HepG2 (cell line): ENCODE measurements at regions not wholly inside any gene's neighbourhood (a gene's known extent, or its start where the extent isn't known, plus 50 kb on each side); places are given as distances from the start of the nearest gene placed in this dataset.

Source experiments
- ATAC-seq: fragments of 200-7000 bp; cut with Tn5 transposase; 3 replicates; pipeline ENCODE4 v1.9.1; 2020; ENCODE audit warnings: mild to moderate bottlenecking, moderate library complexity
- BruUV-seq: library from RNA; stranded (reverse); fragments of 400-500 nt; replicated peaks from 2 replicates; lab custom pipeline; 2021; lab: Mats Ljungman, UMichigan
- CTCF ChIA-PET: fragments of 300-600 bp; formaldehyde crosslinking; extraction: SDS; loops from one replicate; lab custom pipeline; 2021; ENCODE audit warnings: low total read pairs, inconsistent platforms, low intra/inter-chr PET ratio; lab: Yijun Ruan, JAX
- POLR2A ChIA-PET: fragments of 350-600 bp; sonication (Branson Sonifier 250); formaldehyde crosslinking; loops from one replicate; lab custom pipeline; 2020; ENCODE audit warnings: antibody characterized with exemption, inconsistent platforms; lab: Yijun Ruan, JAX
- DNase-seq: peaks from one replicate; pipeline ENCODE4 v3.0.0-alpha.2; 2015; ENCODE audit warnings: low spot score
- FAIRE-seq: peaks from 3 replicates; lab custom pipeline; 2011; peaks lifted over from hg19 to GRCh38; lab: Jason Lieb, UNC
- H2AFZ ChIP-seq: one replicate; pipeline ENCODE4 v1.6.1; 2011; ENCODE audit warnings: low read length, inconsistent platforms
- H3K27ac ChIP-seq: fragments of 300-600 bp; 3 replicates; pipeline ENCODE4 v1.8.0; 2011; ENCODE audit warnings: mixed run types, mild to moderate bottlenecking, mixed read lengths, low read length, inconsistent platforms; ENCODE audit not compliant: insufficient read depth; ENCODE audit errors: extremely low read length
- H3K27me3 ChIP-seq, 2 experiments: fragments of 200-600 bp in 1 of 2; 2 replicates in 1 of 2; 3 replicates in 1 of 2; pipeline versions ENCODE4 v1.6.0 to v1.8.0; 2011; ENCODE audit warnings: low read length in 2 of 2, mild to moderate bottlenecking in 2 of 2, moderate library complexity in 2 of 2, inconsistent platforms in 1 of 2; ENCODE audit not compliant: insufficient read depth in 2 of 2, control insufficient read depth in 1 of 2
- H3K36me3 ChIP-seq, 2 experiments: fragments of 200-600 bp in 1 of 2; replicated peaks in 1 of 2; 2 replicates in 1 of 2; 3 replicates in 1 of 2; pipeline versions ENCODE4 v1.5.1 to v1.8.0; 2011; ENCODE audit warnings: low read length in 2 of 2, inconsistent platforms in 1 of 2; ENCODE audit not compliant: insufficient read depth in 2 of 2, control insufficient read depth in 1 of 2
- H3K4me1 ChIP-seq: 2 replicates; pipeline ENCODE4 v1.5.1; 2012; ENCODE audit warnings: low read length, inconsistent platforms; ENCODE audit not compliant: insufficient read depth
- H3K4me2 ChIP-seq: 2 replicates; pipeline ENCODE4 v1.6.0; 2011; ENCODE audit warnings: low read depth, low read length, inconsistent platforms
- H3K4me3 ChIP-seq, 3 experiments: fragments of 200-600 bp in 1 of 3; sonication (generic), shearing (Covaris generic) in 1 of 3; replicated peaks in 1 of 3; 2 replicates each; pipeline ENCODE4 v1.5.1; 2011 to 2016; ENCODE audit warnings: low read length in 3 of 3, inconsistent platforms in 2 of 3, low read depth in 2 of 3, mild to moderate bottlenecking in 2 of 3, control low read depth in 1 of 3, mixed read lengths in 1 of 3; ENCODE audit not compliant: insufficient read depth in 1 of 3
- H3K79me2 ChIP-seq: one replicate; pipeline ENCODE4 v1.6.1; 2011; ENCODE audit warnings: low read length, inconsistent platforms; ENCODE audit not compliant: insufficient read depth
- H3K9ac ChIP-seq: 2 replicates; pipeline ENCODE4 v1.6.0; 2011; ENCODE audit warnings: mild to moderate bottlenecking, low read depth, low read length, inconsistent platforms; ENCODE audit not compliant: insufficient read depth
- H3K9me3 ChIP-seq: 2 replicates; pipeline ENCODE4 v1.5.1; 2012; ENCODE audit warnings: mild to moderate bottlenecking, low read length
- H4K20me1 ChIP-seq: 2 replicates; pipeline ENCODE4 v1.6.0; 2011; ENCODE audit warnings: inconsistent platforms, mild to moderate bottlenecking, low read length, moderate library complexity; ENCODE audit not compliant: insufficient read depth
- HCFC1 ChIP-seq: fragments of 150-350 bp; IDR thresholded peaks from 2 replicates; pipeline ENCODE4 v1.6.1; 2014; ENCODE audit warnings: low read depth, low read length
- HHEX ChIP-seq: IDR thresholded peaks from 2 replicates; pipeline ENCODE4 v1.6.1; 2016; ENCODE audit warnings: control low read depth
- ISL2 ChIP-seq: sonication (generic); formaldehyde crosslinking; IDR thresholded peaks from 2 replicates; pipeline ENCODE4 v1.5.0; 2020; ENCODE audit warnings: missing genetic modification reagents
- JDP2 ChIP-seq: sonication (generic); formaldehyde crosslinking; IDR thresholded peaks from 2 replicates; pipeline ENCODE4 v1.8.1; 2022; ENCODE audit warnings: missing genetic modification reagents, borderline replicate concordance
- MAFK ChIP-seq, 2 experiments: IDR thresholded peaks in 1 of 2; conservative IDR thresholded peaks in 1 of 2; 2 replicates each; pipeline ENCODE4 v1.6.1; 2011; ENCODE audit warnings: improper control_type of control experiment in 2 of 2, low read length in 2 of 2
- MBD4 ChIP-seq: IDR thresholded peaks from 2 replicates; pipeline ENCODE4 v1.6.1; 2012; ENCODE audit warnings: low read length, inconsistent platforms, borderline replicate concordance
- MTF1 ChIP-seq: sonication (generic); formaldehyde crosslinking; IDR thresholded peaks from 2 replicates; pipeline ENCODE4 v1.5.0; 2020; ENCODE audit warnings: missing genetic modification reagents
- SMC3 ChIP-seq: IDR thresholded peaks from 2 replicates; pipeline ENCODE4 v1.6.1; 2011; ENCODE audit warnings: low read length, improper control_type of control experiment
- ZMYM3 ChIP-seq: sonication (generic); formaldehyde crosslinking; IDR thresholded peaks from 2 replicates; pipeline ENCODE4 v1.5.1; 2020; ENCODE audit warnings: mild to moderate bottlenecking, missing genetic modification reagents
- ZNF367 ChIP-seq: sonication (generic); formaldehyde crosslinking; IDR thresholded peaks from 2 replicates; pipeline ENCODE4 v1.4.0; 2020; ENCODE audit warnings: missing genetic modification reagents, borderline replicate concordance
- ZNF451 ChIP-seq: sonication (generic); formaldehyde crosslinking; IDR thresholded peaks from 2 replicates; pipeline ENCODE4 v1.5.0; 2020; ENCODE audit warnings: mild to moderate bottlenecking, missing genetic modification reagents
- ZNF773 ChIP-seq: sonication (generic); formaldehyde crosslinking; IDR thresholded peaks from 2 replicates; pipeline ENCODE4 v1.4.0; 2020; ENCODE audit warnings: missing genetic modification reagents, borderline replicate concordance
- in situ Hi-C: cut with HindIII; loops from 2 replicates; pipeline ENCODE4 v1.10.0; 2017; ENCODE audit warnings: low pct_unique_long_range_greater_than_20kb; ENCODE audit not compliant: extremely low pct_ligation_motif_present
- intact Hi-C: fragments of 100-400 bp; cut with micrococcal nuclease; formaldehyde crosslinking; loops from one replicate; pipeline ENCODE4 v1.10.0; 2022; ENCODE audit not compliant: unreplicated experiment
- TF ChIP-seq, protein P1 (sequence below): sonication (generic); formaldehyde crosslinking; IDR thresholded peaks from 2 replicates; pipeline ENCODE4 v1.4.0; 2020; ENCODE audit warnings: mild to moderate bottlenecking, missing genetic modification reagents
- TF ChIP-seq, protein P2 (sequence below): sonication (generic); formaldehyde crosslinking; IDR thresholded peaks from 2 replicates; pipeline ENCODE4 v1.8.0; 2022; ENCODE audit warnings: mild to moderate bottlenecking, missing genetic modification reagents
- TF ChIP-seq, protein P3 (sequence below): sonication (generic); formaldehyde crosslinking; IDR thresholded peaks from 2 replicates; pipeline ENCODE4 v1.4.0; 2020; ENCODE audit warnings: missing genetic modification reagents, borderline replicate concordance

DNA sequence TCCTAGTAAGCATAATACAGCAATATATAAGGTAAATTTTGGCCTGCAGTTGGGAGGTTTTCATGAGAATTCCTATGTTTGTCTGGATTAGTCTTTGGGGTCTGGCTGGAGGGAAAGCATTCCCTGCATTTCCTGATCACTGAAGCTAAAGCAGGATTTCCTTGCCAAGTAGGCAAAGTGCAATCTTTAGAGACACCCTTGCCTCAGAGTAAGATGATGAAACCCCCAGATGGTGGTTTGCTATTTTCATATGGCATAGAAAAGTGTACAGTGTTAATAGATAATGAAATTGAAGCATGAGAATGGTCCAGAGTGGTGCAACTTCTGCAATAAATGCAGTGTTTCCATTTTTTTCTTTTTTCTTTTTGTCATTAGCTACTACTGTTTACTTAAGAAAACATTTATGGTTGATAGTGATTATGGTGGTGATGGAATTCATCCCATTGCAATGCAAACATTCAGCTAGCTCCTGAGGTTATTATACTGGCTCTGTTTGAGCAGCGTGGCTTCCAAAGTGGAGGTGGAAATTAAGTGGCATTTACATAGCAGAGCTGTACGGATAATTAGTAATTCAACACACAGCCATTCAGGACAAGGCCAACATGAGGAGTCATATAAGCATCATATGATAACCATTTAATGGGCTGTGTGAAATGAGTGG, 276.3 kb downstream of the DUSP6 start (continued):
- TF ChIP-seq, protein P1, sequence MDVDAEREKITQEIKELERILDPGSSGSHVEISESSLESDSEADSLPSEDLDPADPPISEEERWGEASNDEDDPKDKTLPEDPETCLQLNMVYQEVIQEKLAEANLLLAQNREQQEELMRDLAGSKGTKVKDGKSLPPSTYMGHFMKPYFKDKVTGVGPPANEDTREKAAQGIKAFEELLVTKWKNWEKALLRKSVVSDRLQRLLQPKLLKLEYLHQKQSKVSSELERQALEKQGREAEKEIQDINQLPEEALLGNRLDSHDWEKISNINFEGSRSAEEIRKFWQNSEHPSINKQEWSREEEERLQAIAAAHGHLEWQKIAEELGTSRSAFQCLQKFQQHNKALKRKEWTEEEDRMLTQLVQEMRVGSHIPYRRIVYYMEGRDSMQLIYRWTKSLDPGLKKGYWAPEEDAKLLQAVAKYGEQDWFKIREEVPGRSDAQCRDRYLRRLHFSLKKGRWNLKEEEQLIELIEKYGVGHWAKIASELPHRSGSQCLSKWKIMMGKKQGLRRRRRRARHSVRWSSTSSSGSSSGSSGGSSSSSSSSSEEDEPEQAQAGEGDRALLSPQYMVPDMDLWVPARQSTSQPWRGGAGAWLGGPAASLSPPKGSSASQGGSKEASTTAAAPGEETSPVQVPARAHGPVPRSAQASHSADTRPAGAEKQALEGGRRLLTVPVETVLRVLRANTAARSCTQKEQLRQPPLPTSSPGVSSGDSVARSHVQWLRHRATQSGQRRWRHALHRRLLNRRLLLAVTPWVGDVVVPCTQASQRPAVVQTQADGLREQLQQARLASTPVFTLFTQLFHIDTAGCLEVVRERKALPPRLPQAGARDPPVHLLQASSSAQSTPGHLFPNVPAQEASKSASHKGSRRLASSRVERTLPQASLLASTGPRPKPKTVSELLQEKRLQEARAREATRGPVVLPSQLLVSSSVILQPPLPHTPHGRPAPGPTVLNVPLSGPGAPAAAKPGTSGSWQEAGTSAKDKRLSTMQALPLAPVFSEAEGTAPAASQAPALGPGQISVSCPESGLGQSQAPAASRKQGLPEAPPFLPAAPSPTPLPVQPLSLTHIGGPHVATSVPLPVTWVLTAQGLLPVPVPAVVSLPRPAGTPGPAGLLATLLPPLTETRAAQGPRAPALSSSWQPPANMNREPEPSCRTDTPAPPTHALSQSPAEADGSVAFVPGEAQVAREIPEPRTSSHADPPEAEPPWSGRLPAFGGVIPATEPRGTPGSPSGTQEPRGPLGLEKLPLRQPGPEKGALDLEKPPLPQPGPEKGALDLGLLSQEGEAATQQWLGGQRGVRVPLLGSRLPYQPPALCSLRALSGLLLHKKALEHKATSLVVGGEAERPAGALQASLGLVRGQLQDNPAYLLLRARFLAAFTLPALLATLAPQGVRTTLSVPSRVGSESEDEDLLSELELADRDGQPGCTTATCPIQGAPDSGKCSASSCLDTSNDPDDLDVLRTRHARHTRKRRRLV (CRISPR knock-in tag) = no peak
- TF ChIP-seq HHEX (CRISPR knock-in tag) (no peak), ZNF367 (CRISPR knock-in tag) (no peak), MBD4 (no peak), SMC3 (no peak)
- TF ChIP-seq, protein P2, sequence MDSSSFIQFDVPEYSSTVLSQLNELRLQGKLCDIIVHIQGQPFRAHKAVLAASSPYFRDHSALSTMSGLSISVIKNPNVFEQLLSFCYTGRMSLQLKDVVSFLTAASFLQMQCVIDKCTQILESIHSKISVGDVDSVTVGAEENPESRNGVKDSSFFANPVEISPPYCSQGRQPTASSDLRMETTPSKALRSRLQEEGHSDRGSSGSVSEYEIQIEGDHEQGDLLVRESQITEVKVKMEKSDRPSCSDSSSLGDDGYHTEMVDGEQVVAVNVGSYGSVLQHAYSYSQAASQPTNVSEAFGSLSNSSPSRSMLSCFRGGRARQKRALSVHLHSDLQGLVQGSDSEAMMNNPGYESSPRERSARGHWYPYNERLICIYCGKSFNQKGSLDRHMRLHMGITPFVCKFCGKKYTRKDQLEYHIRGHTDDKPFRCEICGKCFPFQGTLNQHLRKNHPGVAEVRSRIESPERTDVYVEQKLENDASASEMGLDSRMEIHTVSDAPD (CRISPR knock-in tag) = no peak

DNA sequence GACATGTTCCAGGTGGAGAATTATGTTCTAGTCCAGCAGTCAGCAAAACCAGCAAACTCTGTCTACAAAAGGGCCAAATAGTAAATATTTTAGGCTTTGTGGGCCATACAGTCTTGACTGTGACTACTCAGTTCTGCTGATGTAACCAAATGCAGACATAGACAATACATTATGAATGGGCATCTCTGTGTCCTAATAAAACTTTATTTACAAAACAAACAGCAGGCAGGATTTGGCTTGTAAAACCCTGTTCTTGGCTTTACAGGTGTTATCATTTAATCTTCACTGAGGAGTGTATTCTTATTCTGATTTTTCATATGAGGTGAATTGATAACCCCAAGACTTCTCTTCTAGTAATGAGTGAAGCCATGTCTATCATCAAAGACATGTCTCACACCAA, 278.6 kb downstream of the DUSP6 start:
- BruUV-seq = no TSS peak
- ChIA-PET CTCF (no interaction called here), POLR2A (no interaction called here)
- no peak overlapping the region for H3K4me2 ChIP-seq
- H3K4me3 ChIP-seq = no peak overlapping the region
- no peaks in the 10 kb centered on the region for H3K27me3 ChIP-seq
- no peaks in the 10 kb centered on the region for H3K36me3 ChIP-seq
- H2AFZ ChIP-seq = no peak overlapping the region
- intact Hi-C loops = no loop called here
- FAIRE-seq (no peak), DNase-seq (no peak), ATAC-seq (no peak)
- in situ Hi-C loops = loop anchor here (25.0 kb wide), 1 partner anchor 264 kb away; no protein-coding TSS in a partner anchor
- TF ChIP-seq, protein P3, sequence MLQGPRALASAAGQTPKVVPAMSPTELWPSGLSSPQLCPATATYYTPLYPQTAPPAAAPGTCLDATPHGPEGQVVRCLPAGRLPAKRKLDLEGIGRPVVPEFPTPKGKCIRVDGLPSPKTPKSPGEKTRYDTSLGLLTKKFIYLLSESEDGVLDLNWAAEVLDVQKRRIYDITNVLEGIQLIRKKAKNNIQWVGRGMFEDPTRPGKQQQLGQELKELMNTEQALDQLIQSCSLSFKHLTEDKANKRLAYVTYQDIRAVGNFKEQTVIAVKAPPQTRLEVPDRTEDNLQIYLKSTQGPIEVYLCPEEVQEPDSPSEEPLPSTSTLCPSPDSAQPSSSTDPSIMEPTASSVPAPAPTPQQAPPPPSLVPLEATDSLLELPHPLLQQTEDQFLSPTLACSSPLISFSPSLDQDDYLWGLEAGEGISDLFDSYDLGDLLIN (CRISPR knock-in tag) = no peak
- TF ChIP-seq HCFC1 (no peak), ZNF773 (CRISPR knock-in tag) (no peak), ZNF451 (no peak), MAFK (conservative IDR thresholded peaks at IDR 0.05 in 1 of 2, IDR thresholded peaks at IDR 0.05 in 1 of 2; ENCODE audit: low read length in 2 of 2) (no peak), JDP2 (CRISPR knock-in tag) (no peak), ISL2 (CRISPR knock-in tag) (no peak), MTF1 (CRISPR knock-in tag) (no peak), ZMYM3 (no peak)
- no peaks in the 10 kb centered on the region for H3K4me1 ChIP-seq
- H4K20me1 ChIP-seq = no peaks in the 10 kb centered on the region
- H3K9ac ChIP-seq = no peak overlapping the region
- no peaks in the 10 kb centered on the region for H3K9me3 ChIP-seq
- H3K79me2 ChIP-seq = no peaks in the 10 kb centered on the region
- H3K27ac ChIP-seq = no peak overlapping the region
